GM23338 (cell line): ENCODE measurements at regions not wholly inside any gene's neighbourhood (a gene's known extent, or its start where the extent isn't known, plus 50 kb on each side); places are given as distances from the start of the nearest gene placed in this dataset.

Experiments used
- ATAC-seq: fragments of 200-7000 bp; cut with Tn5 transposase; 3 replicates; pipeline ENCODE4 v1.9.1; 2020
- DNase-seq: peaks from one replicate; pipeline ENCODE4 v3.0.0-alpha.2; 2015; ENCODE audit warnings: low spot score
- H2AFZ ChIP-seq: fragments of 200-600 bp; sonication (generic); 2 replicates; pipeline ENCODE4 v1.8.0; 2016; ENCODE audit warnings: antibody characterized with exemption, mild to moderate bottlenecking, moderate library complexity
- H3F3A ChIP-seq: fragments of 200-600 bp; sonication (generic); replicated peaks from 2 replicates; pipeline ENCODE4 v1.8.0; 2017; ENCODE audit warnings: antibody characterized with exemption, mixed run types, low read depth
- H3K27ac ChIP-seq: fragments of 200-600 bp; sonication (generic); 2 replicates; pipeline ENCODE4 v1.6.1; 2016; ENCODE audit warnings: low read depth
- H3K27me3 ChIP-seq: fragments of 200-600 bp; sonication (generic); 2 replicates; pipeline ENCODE4 v1.8.0; 2016; ENCODE audit warnings: mild to moderate bottlenecking, mixed run types, moderate library complexity; ENCODE audit not compliant: insufficient read depth
- H3K36me3 ChIP-seq: fragments of 200-600 bp; sonication (generic); 2 replicates; pipeline ENCODE4 v1.8.0; 2016; ENCODE audit warnings: mild to moderate bottlenecking; ENCODE audit not compliant: insufficient read depth
- H3K4me1 ChIP-seq: fragments of 200-600 bp; sonication (generic); 2 replicates; pipeline ENCODE4 v1.8.0; 2016; ENCODE audit warnings: mild to moderate bottlenecking, moderate library complexity; ENCODE audit not compliant: insufficient read depth
- H3K4me2 ChIP-seq: fragments of 200-600 bp; sonication (generic); 2 replicates; pipeline ENCODE4 v1.7.1; 2017; ENCODE audit warnings: mixed run types
- H3K4me3 ChIP-seq: fragments of 200-600 bp; sonication (generic); 2 replicates; pipeline ENCODE4 v1.6.1; 2016; ENCODE audit warnings: mixed run types
- H3K79me2 ChIP-seq: fragments of 200-600 bp; sonication (generic); replicated peaks from 2 replicates; pipeline ENCODE4 v1.8.0; 2017; ENCODE audit warnings: mild to moderate bottlenecking; ENCODE audit not compliant: insufficient read depth
- H3K9me2 ChIP-seq: fragments of 200-600 bp; sonication (generic); 2 replicates; pipeline ENCODE4 v1.8.0; 2017; ENCODE audit not compliant: insufficient read depth
- H4K20me1 ChIP-seq: fragments of 200-600 bp; sonication (generic); replicated peaks from 2 replicates; pipeline ENCODE4 v1.8.0; 2017; ENCODE audit warnings: mild to moderate bottlenecking; ENCODE audit not compliant: insufficient read depth
- H3K27ac Mint-ChIP-seq: 2 replicates; pipeline ENCODE4 v1.8.0; 2020; ENCODE audit warnings: inconsistent platforms, mild to moderate bottlenecking, moderate library complexity, mixed read lengths
- H3K27me3 Mint-ChIP-seq: 3 replicates; pipeline ENCODE4 v1.8.0; 2022; ENCODE audit warnings: low read depth, mild to moderate bottlenecking, moderate library complexity, mixed read lengths, inconsistent platforms; ENCODE audit not compliant: insufficient read depth, poor library complexity
- H3K36me3 Mint-ChIP-seq: 3 replicates; pipeline ENCODE4 v1.8.0; 2021; ENCODE audit warnings: low read depth, mild to moderate bottlenecking, inconsistent platforms, moderate library complexity, mixed read lengths
- H3K4me1 Mint-ChIP-seq: 3 replicates; pipeline ENCODE4 v1.8.0; 2020; ENCODE audit warnings: mild to moderate bottlenecking, inconsistent platforms, mixed read lengths
- H3K4me3 Mint-ChIP-seq: 3 replicates; pipeline ENCODE4 v1.8.0; 2021; ENCODE audit warnings: moderate library complexity, mild to moderate bottlenecking, inconsistent platforms, mixed read lengths
- H3K9me3 Mint-ChIP-seq: 3 replicates; pipeline ENCODE4 v1.8.0; 2020; ENCODE audit warnings: moderate library complexity, mild to moderate bottlenecking, inconsistent platforms, mixed read lengths
- CTCF ChIP-seq, 2 experiments: fragments of 200-600 bp in 1 of 2; sonication (generic) in 1 of 2; conservative IDR thresholded peaks; 2 replicates each; pipeline versions ENCODE4 v1.5.1 to v1.6.1; 2016 to 2017; ENCODE audit warnings: antibody characterized with exemption in 2 of 2, low read depth in 2 of 2, mild to moderate bottlenecking in 2 of 2, moderate library complexity in 1 of 2
- ETS1 ChIP-seq: IDR thresholded peaks from 2 replicates; pipeline ENCODE4 v1.6.1; 2016; ENCODE audit warnings: antibody characterized with exemption
- NANOG ChIP-seq: IDR thresholded peaks from 2 replicates; pipeline ENCODE4 v1.6.1; 2016; ENCODE audit warnings: antibody characterized with exemption, borderline replicate concordance
- ZNF114 ChIP-seq: fragments of 250-450 bp; sonication (Bioruptor Pico); IDR thresholded peaks from 2 replicates; pipeline ENCODE4 v1.5.0; 2020; ENCODE audit warnings: mild to moderate bottlenecking, moderate library complexity

- H3F3A ChIP-seq = no peaks in the 10 kb centered on the region
- Mint-ChIP-seq H3K27ac (no peak overlapping the region), H3K36me3 (peaks cover 17% of the 10 kb centered on the region; the same call in 2 of the 3 replicates), H3K4me1 (no peaks in the 10 kb centered on the region; the same call in 2 of the 3 replicates), H3K4me3 (no peak overlapping the region), H3K9me3 (peaks cover 21% of the 10 kb centered on the region), H3K27me3 (peaks cover 3% of the 10 kb centered on the region)
- H3K27me3 ChIP-seq = no peaks in the 10 kb centered on the region
- no peaks in the 10 kb centered on the region for H3K4me1 ChIP-seq
- no peaks in the 10 kb centered on the region for H3K36me3 ChIP-seq
- no peaks in the 10 kb centered on the region for H4K20me1 ChIP-seq
- no peaks in the 10 kb centered on the region for H3K79me2 ChIP-seq
- H3K4me2 ChIP-seq = no peak overlapping the region
- ATAC-seq (no peak), DNase-seq (no peak)
- H3K9me2 ChIP-seq = no peaks in the 10 kb centered on the region
- no peak overlapping the region for H2AFZ ChIP-seq
- TF ChIP-seq ETS1 (no peak), CTCF (conservative IDR thresholded peaks at IDR 0.05; ENCODE audit: low read depth in 2 of 2) (no peak)
- no peak overlapping the region for H3K27ac ChIP-seq
- no peak overlapping the region for H3K4me3 ChIP-seq
Measured at GRCh38 chr6:166784691-166785090, 157.6 kb upstream of the RPS6KA2 start.

- Mint-ChIP-seq H3K4me1 (no peaks in the 10 kb centered on the region; the same call in 1 of the 3 replicates), H3K9me3 (peaks cover 1% of the 10 kb centered on the region; the same call in 2 of the 3 replicates), H3K27me3 (peaks cover 2% of the 10 kb centered on the region), H3K36me3 (peaks cover under 1% of the 10 kb centered on the region; the same call in 2 of the 3 replicates), H3K27ac (no peak overlapping the region), H3K4me3 (no peak overlapping the region)
- no peak for ATAC-seq
- no peak overlapping the region for H3K27ac ChIP-seq
- H3K4me3 ChIP-seq = no peak overlapping the region
- H3K36me3 ChIP-seq = no peaks in the 10 kb centered on the region
- H2AFZ ChIP-seq = no peak overlapping the region
- no peaks in the 10 kb centered on the region for H3K9me2 ChIP-seq
- no peaks in the 10 kb centered on the region for H3K27me3 ChIP-seq
- TF ChIP-seq NANOG (no peak), CTCF (conservative IDR thresholded peaks at IDR 0.05; ENCODE audit: low read depth in 2 of 2) (no peak), ZNF114 (no peak), ETS1 (no peak)
- H3F3A ChIP-seq = no peaks in the 10 kb centered on the region
- no peaks in the 10 kb centered on the region for H4K20me1 ChIP-seq
- H3K4me1 ChIP-seq = no peaks in the 10 kb centered on the region
- DNase-seq = no peak
- H3K4me2 ChIP-seq = no peak overlapping the region
- no peaks in the 10 kb centered on the region for H3K79me2 ChIP-seq
Measured at GRCh38 chr6:166782520-166782919, 155.5 kb upstream of the RPS6KA2 start.
